Effector memory CD8-positive, alpha-beta T cell (primary cell): ENCODE measurements at regions not wholly inside any gene's neighbourhood (a gene's known extent, or its start where the extent isn't known, plus 50 kb on each side); places are given as distances from the start of the nearest gene placed in this dataset.
A peak's percentile ranks its signal among the peaks of the same experiment; 100 is the strongest.

Experiments used
- ATAC-seq: fragments of 150-1000 bp; cut with Tn5 transposase; replicated peaks from 2 replicates; pipeline ENCODE4 v1.10.0; 2021; ENCODE audit warnings: mild to moderate bottlenecking, moderate library complexity
- DNase-seq, 3 experiments: peaks; one replicate each; pipeline ENCODE4 v3.0.0; 2021
- H3K27ac Mint-ChIP-seq, 2 donors: one replicate each; pipeline ENCODE4 v1.8.0; 2022; ENCODE audit warnings: mild to moderate bottlenecking in 2 of 2, mixed read lengths in 2 of 2, moderate library complexity in 2 of 2
- H3K27me3 Mint-ChIP-seq, 2 donors: one replicate each; pipeline ENCODE4 v1.8.0; 2022; ENCODE audit warnings: mixed read lengths in 2 of 2
- H3K36me3 Mint-ChIP-seq: one replicate; pipeline ENCODE4 v1.8.0; 2022; ENCODE audit warnings: mild to moderate bottlenecking, moderate library complexity, mixed read lengths; ENCODE audit not compliant: insufficient read depth
- H3K4me1 Mint-ChIP-seq, 2 donors: one replicate each; pipeline ENCODE4 v1.8.0; 2022; ENCODE audit warnings: low read depth in 2 of 2, mixed read lengths in 2 of 2
- H3K4me3 Mint-ChIP-seq, 2 donors: one replicate each; pipeline ENCODE4 v1.8.0; 2022; ENCODE audit warnings: mild to moderate bottlenecking in 2 of 2, mixed read lengths in 2 of 2, moderate library complexity in 2 of 2
- H3K9me3 Mint-ChIP-seq, 2 donors: one replicate each; pipeline ENCODE4 v1.8.0; 2022; ENCODE audit warnings: mixed read lengths in 2 of 2

GRCh38 chr2:238963161-238963970 is 115.5 kb downstream of the TWIST2 start:
- no peak overlapping the region for H3K27ac Mint-ChIP-seq
- H3K9me3 Mint-ChIP-seq = no peaks in the 10 kb centered on the region
- no peaks in the 10 kb centered on the region for H3K36me3 Mint-ChIP-seq
- ATAC-seq = no peak
- H3K4me1 Mint-ChIP-seq = no peaks in the 10 kb centered on the region
- DNase-seq = no peak
- peaks cover 21 to 49% of the 10 kb centered on the region in 2 donors for H3K27me3 Mint-ChIP-seq
- H3K4me3 Mint-ChIP-seq = no peak overlapping the region

GRCh38 chr2:238963971-238964328 is 116.1 kb downstream of the TWIST2 start:
- peaks cover 22 to 46% of the 10 kb centered on the region in 2 donors for H3K27me3 Mint-ChIP-seq
- no peaks in the 10 kb centered on the region for H3K4me1 Mint-ChIP-seq
- no peak for ATAC-seq
- no peak overlapping the region for H3K27ac Mint-ChIP-seq
- DNase-seq = no peak
- no peaks in the 10 kb centered on the region for H3K36me3 Mint-ChIP-seq
- no peaks in the 10 kb centered on the region for H3K9me3 Mint-ChIP-seq
- H3K4me3 Mint-ChIP-seq = no peak overlapping the region

DNA sequence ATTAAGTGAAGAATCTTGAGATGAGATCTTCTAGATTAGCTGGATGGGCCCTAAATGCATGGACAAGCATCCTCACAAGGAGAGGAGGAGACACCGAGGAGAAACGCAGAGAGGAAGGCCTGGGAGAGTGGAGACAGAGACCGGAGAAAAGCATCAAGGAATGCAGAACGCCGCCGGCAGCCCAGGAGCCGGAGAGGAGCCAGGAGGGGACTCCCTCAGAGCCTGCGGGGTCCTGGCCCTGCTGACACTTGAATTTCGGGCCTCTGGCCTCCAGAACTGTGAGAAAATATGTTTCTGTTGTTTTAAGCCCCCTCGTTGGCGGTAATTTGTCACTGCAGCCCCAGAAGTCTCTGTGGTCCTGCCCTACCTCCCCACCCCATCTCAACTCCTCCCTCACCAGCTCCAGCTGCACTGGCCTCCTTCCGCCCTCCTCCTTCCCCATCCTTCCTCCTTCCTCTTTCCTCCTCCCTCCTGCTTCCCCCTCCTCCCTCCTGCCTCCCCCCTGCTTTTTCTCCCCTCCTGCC is 116.7 kb downstream of the TWIST2 start:
- Mint-ChIP-seq H3K36me3 (no peaks in the 10 kb centered on the region), H3K27ac (no peak overlapping the region), H3K4me1 (no peaks in the 10 kb centered on the region), H3K9me3 (no peaks in the 10 kb centered on the region), H3K4me3 (no peak overlapping the region), H3K27me3 (peaks cover 24 to 52% of the 10 kb centered on the region in 2 donors)
- DNase-seq = no peak
- ATAC-seq = no peak

- Mint-ChIP-seq H3K36me3 (no peaks in the 10 kb centered on the region), H3K4me1 (no peaks in the 10 kb centered on the region)
- no peak for ATAC-seq
Measured at GRCh38 chr2:238965371-238966071, 117.6 kb downstream of the TWIST2 start.

GRCh38 chr2:238966072-238966937 is 118.4 kb downstream of the TWIST2 start:
- ATAC-seq (no peak), DNase-seq (no peak)
- Mint-ChIP-seq H3K36me3 (no peaks in the 10 kb centered on the region), H3K27ac (no peak overlapping the region), H3K27me3 (peaks cover 37 to 69% of the 10 kb centered on the region in 2 donors), H3K9me3 (no peaks in the 10 kb centered on the region), H3K4me1 (no peaks in the 10 kb centered on the region), H3K4me3 (no peak overlapping the region)

More at GRCh38 chr2:238965371-238966071, 117.6 kb downstream of the TWIST2 start:
- H3K4me3 Mint-ChIP-seq = no peak overlapping the region
- DNase-seq = no peak
- no peak overlapping the region for H3K27ac Mint-ChIP-seq
- H3K27me3 Mint-ChIP-seq = peaks cover 32 to 62% of the 10 kb centered on the region in 2 donors
- no peaks in the 10 kb centered on the region for H3K9me3 Mint-ChIP-seq

DNA sequence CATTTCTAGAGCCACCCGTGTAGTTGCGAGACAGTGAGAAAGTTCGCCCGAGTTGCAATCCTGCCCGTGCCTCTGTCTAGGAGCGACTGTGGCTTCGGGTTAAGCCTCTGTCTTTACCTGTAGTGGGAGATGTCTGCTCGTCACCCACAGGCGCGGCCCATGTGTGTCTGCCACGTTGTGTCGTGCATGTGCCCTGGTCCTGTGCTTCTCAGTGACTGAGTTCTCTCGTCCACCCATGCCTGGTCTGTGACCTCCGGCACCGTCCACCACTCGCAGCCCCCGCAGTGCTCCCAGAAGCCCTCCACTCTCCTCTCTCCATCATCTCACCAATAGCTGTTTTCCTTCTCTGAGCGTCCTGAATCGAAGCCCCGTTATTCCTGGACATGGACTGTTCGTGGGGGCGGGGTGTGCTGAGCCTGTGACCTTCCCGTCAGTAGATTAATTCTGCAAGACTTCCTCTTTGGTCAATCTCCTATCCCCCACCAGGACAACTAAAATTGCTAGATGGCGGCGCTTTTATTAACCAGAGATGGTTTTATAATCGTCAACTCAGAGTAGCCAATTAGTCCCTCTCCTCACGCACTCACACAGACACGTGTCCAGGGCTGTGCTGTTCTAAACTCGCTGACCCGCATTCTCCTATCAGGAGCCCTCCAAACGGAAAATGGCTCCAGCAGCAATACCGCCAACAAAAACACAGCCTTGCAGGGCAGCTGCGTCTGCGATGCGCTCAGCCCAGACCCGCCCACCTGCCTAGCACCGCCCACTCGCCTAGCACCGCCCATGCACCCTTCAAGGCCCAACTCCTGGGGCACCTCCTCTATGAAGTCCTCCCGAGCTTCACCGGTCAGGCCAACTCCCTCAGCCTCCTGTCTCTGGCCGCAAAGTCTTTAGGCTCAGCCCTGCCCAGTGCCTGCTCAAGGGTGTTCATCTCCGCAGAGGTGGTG is 119.4 kb downstream of the TWIST2 start:
- H3K36me3 Mint-ChIP-seq = no peaks in the 10 kb centered on the region
- H3K9me3 Mint-ChIP-seq = no peaks in the 10 kb centered on the region
- ATAC-seq = no peak
- DNase-seq = no peak
- H3K4me1 Mint-ChIP-seq = no peaks in the 10 kb centered on the region
- peaks cover 40 to 79% of the 10 kb centered on the region in 2 donors for H3K27me3 Mint-ChIP-seq
- H3K4me3 Mint-ChIP-seq = no peak overlapping the region
- no peak overlapping the region for H3K27ac Mint-ChIP-seq

- Mint-ChIP-seq H3K4me3 (no peak overlapping the region), H3K9me3 (no peaks in the 10 kb centered on the region), H3K4me1 (no peaks in the 10 kb centered on the region), H3K27me3 (peaks cover 46 to 84% of the 10 kb centered on the region in 2 donors), H3K36me3 (no peaks in the 10 kb centered on the region), H3K27ac (no peak overlapping the region)
- DNase-seq (no peak), ATAC-seq (no peak)
Measured at GRCh38 chr2:238967978-238968360, 120.1 kb downstream of the TWIST2 start.

DNA sequence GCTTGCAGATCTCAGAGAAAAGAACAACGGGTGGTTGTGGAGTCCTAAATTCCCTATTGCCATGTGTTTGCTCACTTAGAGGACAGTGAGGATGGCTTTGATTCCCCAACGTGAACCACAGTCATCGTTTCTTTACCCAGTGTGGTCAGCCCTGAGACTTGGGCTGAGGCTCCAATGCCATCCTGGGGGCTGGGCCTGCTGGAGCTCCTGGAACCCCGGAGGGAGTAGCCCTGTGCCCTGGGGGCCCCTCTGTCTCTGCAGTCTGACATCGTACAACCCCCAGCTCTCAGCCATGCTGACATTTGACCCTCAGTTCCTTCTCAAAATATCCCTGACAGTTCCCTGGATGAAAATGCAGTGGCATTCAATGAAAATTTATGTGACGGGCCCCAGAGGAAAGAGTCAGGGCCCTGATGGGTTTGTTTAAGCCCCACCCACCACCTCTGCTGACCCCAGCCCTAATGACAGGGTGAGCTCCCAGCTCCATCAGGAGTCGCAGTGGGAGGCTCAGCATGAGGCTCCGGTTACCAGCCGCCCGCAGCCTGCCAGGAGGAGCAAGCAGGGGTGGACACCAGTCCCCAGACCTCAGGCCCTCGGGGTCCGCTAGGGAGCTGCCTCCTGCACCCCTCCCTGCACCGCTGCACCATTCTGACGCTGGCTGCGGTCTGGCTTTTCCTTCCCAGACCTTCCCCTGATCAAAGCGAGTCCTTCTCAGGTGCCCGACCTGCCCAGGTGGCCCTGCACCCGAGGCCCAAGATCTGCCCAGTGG is 120.9 kb downstream of the TWIST2 start:
- Mint-ChIP-seq H3K4me1 (no peaks in the 10 kb centered on the region), H3K4me3 (no peak overlapping the region), H3K27me3 (peaks cover 51 to 79% of the 10 kb centered on the region in 2 donors), H3K9me3 (no peaks in the 10 kb centered on the region), H3K27ac (no peak overlapping the region), H3K36me3 (no peaks in the 10 kb centered on the region)
- ATAC-seq = no peak
- DNase-seq = no peak

- Mint-ChIP-seq H3K4me1 (no peaks in the 10 kb centered on the region), H3K4me3 (no peak overlapping the region), H3K36me3 (no peaks in the 10 kb centered on the region), H3K27ac (no peak overlapping the region), H3K9me3 (peaks cover 0 to 2% of the 10 kb centered on the region in 2 donors), H3K27me3 (peaks cover 53 to 73% of the 10 kb centered on the region in 2 donors)
- ATAC-seq (no peak), DNase-seq (no peak)
Measured at GRCh38 chr2:238969857-238970256, 122.0 kb downstream of the TWIST2 start.

GRCh38 chr2:238970553-238971081 is 122.7 kb downstream of the TWIST2 start:
- ATAC-seq = peak; percentile 35

GRCh38 chr2:238971318-238972145 is 123.6 kb downstream of the TWIST2 start:
- H3K4me1 Mint-ChIP-seq = no peaks in the 10 kb centered on the region
- H3K27ac Mint-ChIP-seq = no peak overlapping the region
- peaks cover 0 to 12% of the 10 kb centered on the region in 2 donors for H3K9me3 Mint-ChIP-seq
- H3K4me3 Mint-ChIP-seq = no peak overlapping the region
- H3K27me3 Mint-ChIP-seq = peaks cover 53 to 70% of the 10 kb centered on the region in 2 donors
- no peak for ATAC-seq
- DNase-seq = no peak
- H3K36me3 Mint-ChIP-seq = no peaks in the 10 kb centered on the region

More at GRCh38 chr2:238970553-238971081, 122.7 kb downstream of the TWIST2 start:
- H3K4me1 Mint-ChIP-seq = no peaks in the 10 kb centered on the region
- H3K27ac Mint-ChIP-seq = no peak overlapping the region
- no peaks in the 10 kb centered on the region for H3K36me3 Mint-ChIP-seq
- peaks cover 53 to 75% of the 10 kb centered on the region in 2 donors for H3K27me3 Mint-ChIP-seq
- peak; percentile 25 to 50 (median 38) for DNase-seq
- no peak overlapping the region for H3K4me3 Mint-ChIP-seq
- peaks cover 0 to 10% of the 10 kb centered on the region in 2 donors for H3K9me3 Mint-ChIP-seq
